CD4-positive, alpha-beta T cell (primary cell): ENCODE measurements at regions not wholly inside any gene's neighbourhood (a gene's known extent, or its start where the extent isn't known, plus 50 kb on each side); places are given as distances from the start of the nearest gene placed in this dataset.

Source experiments
- ATAC-seq: fragments of 200-7000 bp; cut with Tn5 transposase; one replicate; pipeline ENCODE4 v1.10.0; 2022; ENCODE audit warnings: mild to moderate bottlenecking; ENCODE audit not compliant: poor library complexity
- CTCF ChIA-PET: fragments of 350-600 bp; sonication (Branson Sonifier 250); formaldehyde crosslinking; loops from one replicate; lab custom pipeline; 2021; ENCODE audit warnings: antibody characterized with exemption, inconsistent platforms; lab: Charles Lee
- POLR2A ChIA-PET: fragments of 350-600 bp; sonication (Branson Sonifier 250); formaldehyde crosslinking; loops from one replicate; lab custom pipeline; 2021; ENCODE audit warnings: antibody characterized with exemption, inconsistent platforms; lab: Charles Lee
- DNase-seq, 14 experiments: peaks; one replicate each; pipeline ENCODE4 v3.0.0-alpha.2; 2013 to 2020; ENCODE audit warnings: mixed read lengths in 2 of 14
- H3K27ac ChIP-seq, 2 donors: one replicate each; pipeline versions ENCODE4 v1.5.1 to v1.7.0; 2013; ENCODE audit warnings: low read length in 2 of 2, low read depth in 1 of 2, mild to moderate bottlenecking in 1 of 2
- H3K27me3 ChIP-seq, 2 experiments: 1 replicate in 1 of 2; 2 replicates in 1 of 2; pipeline versions ENCODE4 v1.6.1 to v1.7.0; 2013; ENCODE audit warnings: low read length in 2 of 2, control low read depth in 1 of 2, mild to moderate bottlenecking in 1 of 2, moderate library complexity in 1 of 2; ENCODE audit not compliant: insufficient read depth in 2 of 2, control insufficient read depth in 1 of 2
- H3K36me3 ChIP-seq: one replicate; pipeline ENCODE4 v1.6.1; 2013; ENCODE audit warnings: low read length, control low read depth; ENCODE audit not compliant: insufficient read depth
- H3K4me1 ChIP-seq: one replicate; pipeline ENCODE4 v1.6.1; 2013; ENCODE audit warnings: low read length, control low read depth; ENCODE audit not compliant: insufficient read depth
- H3K4me3 ChIP-seq: one replicate; pipeline ENCODE4 v1.5.1; 2013; ENCODE audit warnings: mild to moderate bottlenecking, low read length, moderate library complexity
- H3K9me3 ChIP-seq, 2 experiments: 1 replicate in 1 of 2; 2 replicates in 1 of 2; pipeline versions ENCODE4 v1.6.1 to v1.7.0; 2013; ENCODE audit warnings: low read length in 2 of 2, mild to moderate bottlenecking in 2 of 2, control low read depth in 1 of 2, moderate library complexity in 1 of 2; ENCODE audit not compliant: control insufficient read depth in 1 of 2, insufficient read depth in 1 of 2
- H3K27ac Mint-ChIP-seq: one replicate; pipeline ENCODE4 v1.8.0; 2020; ENCODE audit warnings: mixed read lengths
- H3K27me3 Mint-ChIP-seq: one replicate; pipeline ENCODE4 v1.8.0; 2021; ENCODE audit warnings: mixed read lengths
- H3K36me3 Mint-ChIP-seq: one replicate; pipeline ENCODE4 v1.8.0; 2021; ENCODE audit warnings: low read depth, mixed read lengths
- H3K4me1 Mint-ChIP-seq: one replicate; pipeline ENCODE4 v1.8.0; 2021; ENCODE audit warnings: low read depth, mixed read lengths
- H3K4me3 Mint-ChIP-seq: one replicate; pipeline ENCODE4 v1.8.0; 2020; ENCODE audit warnings: mild to moderate bottlenecking, mixed read lengths
- H3K9me3 Mint-ChIP-seq: one replicate; pipeline ENCODE4 v1.8.0; 2020; ENCODE audit warnings: mixed read lengths
- CTCF ChIP-seq: fragments of 200-600 bp; IDR thresholded peaks from one replicate; pipeline ENCODE4 v1.8.0; 2022; ENCODE audit warnings: antibody characterized with exemption, mild to moderate bottlenecking
- intact Hi-C, 2 experiments: fragments of 100-400 bp; cut with DNase I in 1 of 2; cut with micrococcal nuclease in 1 of 2; formaldehyde crosslinking; loops; one replicate each; pipeline versions ENCODE4 v1.15.1 to v1.9.0; 2023 to 2025; cut with DNase I, micrococcal nuclease

- no peak overlapping the region for H3K27ac Mint-ChIP-seq
- ATAC-seq (no peak), DNase-seq (no peak)
- H3K9me3 Mint-ChIP-seq, result no peaks in the 10 kb centered on the region
- Histone ChIP-seq H3K4me3 (no peak overlapping the region), H3K27ac (no peak overlapping the region), H3K36me3 (no peaks in the 10 kb centered on the region), H3K9me3 (peaks cover 0 to 4% of the 10 kb centered on the region in 2 experiments), H3K27me3 (no peaks in the 10 kb centered on the region), H3K4me1 (no peaks in the 10 kb centered on the region)
- no peaks in the 10 kb centered on the region for H3K36me3 Mint-ChIP-seq
- H3K27me3 Mint-ChIP-seq, result no peaks in the 10 kb centered on the region
- no peak overlapping the region for H3K4me3 Mint-ChIP-seq
- no peaks in the 10 kb centered on the region for H3K4me1 Mint-ChIP-seq
- no peak for TF ChIP-seq CTCF
- intact Hi-C loops, result no loop called here
- POLR2A ChIA-PET, result no interaction called here
- CTCF ChIA-PET, result no interaction called here
Observed at GRCh38 chr4:156476359-156476758, 495.2 kb downstream of the PDGFC start.

GRCh38 chr4:156475322-156475721, 496.3 kb downstream of the PDGFC start:
- DNase-seq (no peak), ATAC-seq (no peak)
- Histone ChIP-seq H3K9me3 (peaks cover 0 to 4% of the 10 kb centered on the region in 2 experiments), H3K4me3 (no peak overlapping the region), H3K27me3 (no peaks in the 10 kb centered on the region), H3K36me3 (no peaks in the 10 kb centered on the region), H3K27ac (no peak overlapping the region), H3K4me1 (no peaks in the 10 kb centered on the region)
- Mint-ChIP-seq H3K36me3 (no peaks in the 10 kb centered on the region), H3K9me3 (no peaks in the 10 kb centered on the region), H3K4me1 (no peaks in the 10 kb centered on the region), H3K27ac (no peak overlapping the region), H3K4me3 (no peak overlapping the region), H3K27me3 (no peaks in the 10 kb centered on the region)
- ChIA-PET POLR2A (no interaction called here), CTCF (no interaction called here)
- intact Hi-C loops, result no loop called here
- no peak for TF ChIP-seq CTCF

- no peak overlapping the region for H3K27ac Mint-ChIP-seq
Observed at GRCh38 chr4:156473151-156473550, 498.4 kb downstream of the PDGFC start.

More at GRCh38 chr4:156473151-156473550, 498.4 kb downstream of the PDGFC start:
- peaks cover 3% of the 10 kb centered on the region for H3K9me3 Mint-ChIP-seq
- Histone ChIP-seq H3K27ac (no peak overlapping the region), H3K4me1 (no peaks in the 10 kb centered on the region), H3K9me3 (peaks cover 0 to 4% of the 10 kb centered on the region in 2 experiments), H3K4me3 (no peak overlapping the region), H3K36me3 (no peaks in the 10 kb centered on the region), H3K27me3 (no peaks in the 10 kb centered on the region)
- H3K4me1 Mint-ChIP-seq, result no peaks in the 10 kb centered on the region
- ATAC-seq (no peak), DNase-seq (no peak)
- H3K27me3 Mint-ChIP-seq, result no peaks in the 10 kb centered on the region
- ChIA-PET CTCF (no interaction called here), POLR2A (no interaction called here)
- no peak for TF ChIP-seq CTCF
- H3K4me3 Mint-ChIP-seq, result no peak overlapping the region
- intact Hi-C loops, result no loop called here
- no peaks in the 10 kb centered on the region for H3K36me3 Mint-ChIP-seq
